Lower leg skin (tissue), 4 donors: ENCODE measurements at regions not wholly inside any gene's neighbourhood (a gene's known extent, or its start where the extent isn't known, plus 50 kb on each side); places are given as distances from the start of the nearest gene placed in this dataset.

Source experiments
- DNase-seq, 2 donors: peaks; one replicate each; pipeline ENCODE4 v3.0.0-alpha.2; 2019; ENCODE audit warnings: low spot score in 2 of 2
- H3K4me3 ChIP-seq: fragments of 200-600 bp; sonication (generic); 2 replicates; pipeline ENCODE4 v1.5.1; 2017; ENCODE audit warnings: mild to moderate bottlenecking, low read depth; ENCODE audit not compliant: poor library complexity, severe bottlenecking
- CTCF ChIP-seq, 3 donors: fragments of 450-650 bp; IDR thresholded peaks; one replicate each; pipeline ENCODE4 v1.5.1; 2016; ENCODE audit warnings: antibody characterized with exemption in 3 of 3, mild to moderate bottlenecking in 3 of 3, moderate library complexity in 2 of 3
- POLR2A ChIP-seq, 2 donors: fragments of 450-650 bp; IDR thresholded peaks; one replicate each; pipeline ENCODE4 v1.6.1; 2016 to 2017; ENCODE audit warnings: antibody characterized with exemption in 2 of 2, mild to moderate bottlenecking in 1 of 2, moderate library complexity in 1 of 2
- WGBS, 2 donors: methylation state at CpG; one replicate each; pipeline ENCODE4 v1.1.5; 2018; 5-methylcytosine and 5-hydroxymethylcytosine counted together
- intact Hi-C: fragments of 100-400 bp; cut with DNase I; formaldehyde crosslinking; loops from one replicate; pipeline ENCODE4 v1.15.0; 2023; ENCODE audit warnings: low total_unique reads

GRCh38 chr5:6806668-6807067, 93.4 kb downstream of the TENT4A start:
- H3K4me3 ChIP-seq, result no peak overlapping the region
- no peak for TF ChIP-seq POLR2A (IDR thresholded peaks at IDR 0.05)
- TF ChIP-seq CTCF (IDR thresholded peaks at IDR 0.05), result no peak
- intact Hi-C loops, result no loop called here
- DNase-seq, result no peak
- 77 to 85% methylated on average over 2 of the region's 2 CpGs for WGBS, 2 donors

- DNase-seq, result peak in 1 of 2 donors; percentile 58
- 85% methylated on average over 7 of the region's 7 CpGs for WGBS, 2 donors
- intact Hi-C loops, result no loop called here
- H3K4me3 ChIP-seq, result no peak overlapping the region
- TF ChIP-seq POLR2A (IDR thresholded peaks at IDR 0.05) (no peak), CTCF (IDR thresholded peaks at IDR 0.05) (no peak)
These were observed 95.2 kb downstream of the TENT4A start for GRCh38 chr5:6808462-6808861.

- peak in 1 of 2 donors; percentile 62 for DNase-seq
- 87 to 90% methylated on average over 8 of the region's 8 CpGs for WGBS, 2 donors
- intact Hi-C loops, result no loop called here
- no peak overlapping the region for H3K4me3 ChIP-seq
- no peak for TF ChIP-seq CTCF (IDR thresholded peaks at IDR 0.05)
- TF ChIP-seq POLR2A (IDR thresholded peaks at IDR 0.05), result no peak
These were observed 97.6 kb downstream of the TENT4A start for GRCh38 chr5:6810641-6811405.

- peak in 1 of 2 donors; percentile 62 for DNase-seq
- no peak for TF ChIP-seq POLR2A (IDR thresholded peaks at IDR 0.05)
- TF ChIP-seq CTCF (IDR thresholded peaks at IDR 0.05), result no peak
- intact Hi-C loops, result no loop called here
- WGBS, 2 donors, result 88% methylated on average over 4 of the region's 4 CpGs
- no peak overlapping the region for H3K4me3 ChIP-seq
These were observed 98.9 kb downstream of the TENT4A start for GRCh38 chr5:6812091-6812490.

- intact Hi-C loops, result no loop called here
- no peak for TF ChIP-seq POLR2A (IDR thresholded peaks at IDR 0.05)
- no peak for TF ChIP-seq CTCF (IDR thresholded peaks at IDR 0.05)
- no peak overlapping the region for H3K4me3 ChIP-seq
- DNase-seq, result peak; percentile 22 to 61
- 48 to 49% methylated on average over 8 of the region's 8 CpGs for WGBS, 2 donors
These were observed 99.8 kb downstream of the TENT4A start for GRCh38 chr5:6812800-6813731.
